ENCODE measurements at regions not wholly inside any gene's neighbourhood (a gene's known extent, or its start where the extent isn't known, plus 50 kb on each side); places are given as distances from the start of the nearest gene placed in this dataset.

- TF ChIP-seq ZNF146 (CRISPR knock-in tag; IDR thresholded peaks at IDR 0.05; ENCODE audit: unreplicated experiment) (no peak), POLR2A (conservative IDR thresholded peaks at IDR 0.05) (no peak), PHF8 (IDR thresholded peaks at IDR 0.05; ENCODE audit: borderline replicate concordance, low read length) (no peak), CBFA2T2 (conservative IDR thresholded peaks at IDR 0.05) (no peak), NFE2L1 (tag; IDR thresholded peaks at IDR 0.05; ENCODE audit: borderline replicate concordance, low read depth) (no peak), FOSL1 (tag; conservative IDR thresholded peaks at IDR 0.05) (no peak), HMG20B (CRISPR knock-in tag; IDR thresholded peaks at IDR 0.05) (no peak), MAX (CRISPR knock-in tag; IDR thresholded peaks at IDR 0.05) (no peak)
These were observed 121.2 kb upstream of the NFIB start for GRCh38 chr9:14434971-14435718.

Measured in K562 (cell line).